ENCODE measurements at regions not wholly inside any gene's neighbourhood (a gene's known extent, or its start where the extent isn't known, plus 50 kb on each side); places are given as distances from the start of the nearest gene placed in this dataset.
"Not testable (repeated sequence)": the region's sequence is repeated elsewhere in the genome, so short reads cannot be mapped to it uniquely, and the experiment has no call there.

DNA sequence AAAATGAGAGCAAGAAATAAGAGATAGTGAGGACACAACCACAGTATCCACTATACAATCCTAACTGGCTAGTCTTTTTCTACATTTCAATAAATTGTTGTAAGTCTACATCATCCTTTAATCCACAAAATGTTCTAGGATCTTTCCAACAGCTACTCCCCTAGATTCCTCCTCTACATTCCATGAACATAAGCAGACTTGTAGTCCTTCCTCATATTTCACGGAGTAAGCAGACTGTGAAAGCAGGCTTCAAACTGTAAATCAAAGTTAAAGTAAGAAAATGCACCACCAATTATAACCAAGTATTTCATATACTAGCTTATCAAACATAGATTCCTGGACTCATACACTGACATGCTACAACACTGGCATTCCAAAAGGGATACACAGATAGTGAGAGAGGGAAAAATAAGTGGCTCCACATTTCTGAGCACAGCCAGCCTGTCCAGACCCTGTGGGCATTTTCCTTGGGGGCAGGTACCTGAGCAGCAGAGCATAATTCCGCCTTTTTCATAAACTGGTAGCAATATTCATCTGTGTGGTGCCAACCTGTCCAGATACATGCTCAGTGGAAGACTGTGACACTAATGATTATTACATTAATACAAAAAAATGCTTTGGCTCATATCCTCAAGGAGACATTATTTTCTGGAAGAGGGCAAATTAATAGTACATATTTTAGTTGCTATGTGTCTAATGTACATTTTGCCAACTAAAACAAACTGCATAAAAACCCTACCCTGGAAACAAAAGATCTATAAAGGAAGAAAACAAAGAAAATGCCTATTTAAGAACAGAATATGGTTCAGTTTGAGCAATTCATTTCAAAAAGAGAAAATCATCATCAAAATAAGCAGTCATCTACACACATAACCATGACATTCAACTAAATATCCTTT lies 113.3 kb upstream of the FSCB start:
- Mint-ChIP-seq H3K27me3 (peaks cover 0 to 14% (median 1%) of the 10 kb centered on the region in 5 donors), H3K27ac (no peak overlapping the region), H3K4me3 (no peak overlapping the region), H3K9me3 (no peaks in the 10 kb centered on the region), H3K4me1 (no peaks in the 10 kb centered on the region), H3K36me3 (no peaks in the 10 kb centered on the region)
- no peak for DNase-seq
- POLR2A ChIA-PET = no interaction called here
- ATAC-seq = no peak

DNA sequence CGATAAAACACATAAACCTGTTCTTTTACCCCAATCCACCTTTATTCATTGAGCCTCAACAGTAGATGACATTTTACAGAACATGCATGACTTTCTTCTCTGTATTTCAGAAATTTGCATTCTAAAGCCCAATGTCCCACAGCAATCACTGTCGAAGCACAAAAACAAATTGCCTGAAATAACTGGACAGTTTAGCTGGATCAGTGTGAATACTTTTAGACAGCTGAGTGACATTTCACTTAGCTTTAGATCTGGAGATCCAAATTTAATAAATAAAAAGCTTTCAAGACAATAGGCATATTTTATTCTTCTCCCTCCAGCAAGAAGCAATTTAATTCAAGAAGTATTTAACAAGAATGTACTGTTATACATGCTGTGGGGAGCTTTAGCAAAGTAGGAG lies 109.1 kb upstream of the FSCB start:
- H3K4me3 Mint-ChIP-seq = no peak overlapping the region
- peaks cover 0 to 14% (median 0%) of the 10 kb centered on the region in 5 donors for H3K27me3 Mint-ChIP-seq
- H3K4me1 Mint-ChIP-seq = no peaks in the 10 kb centered on the region
- no peaks in the 10 kb centered on the region for H3K36me3 Mint-ChIP-seq
- H3K9me3 Mint-ChIP-seq = peaks cover 0 to 2% (median 0%) of the 10 kb centered on the region in 9 donors
- DNase-seq = no peak
- POLR2A ChIA-PET = no interaction called here
- ATAC-seq = no peak
- H3K27ac Mint-ChIP-seq = no peak overlapping the region

DNA sequence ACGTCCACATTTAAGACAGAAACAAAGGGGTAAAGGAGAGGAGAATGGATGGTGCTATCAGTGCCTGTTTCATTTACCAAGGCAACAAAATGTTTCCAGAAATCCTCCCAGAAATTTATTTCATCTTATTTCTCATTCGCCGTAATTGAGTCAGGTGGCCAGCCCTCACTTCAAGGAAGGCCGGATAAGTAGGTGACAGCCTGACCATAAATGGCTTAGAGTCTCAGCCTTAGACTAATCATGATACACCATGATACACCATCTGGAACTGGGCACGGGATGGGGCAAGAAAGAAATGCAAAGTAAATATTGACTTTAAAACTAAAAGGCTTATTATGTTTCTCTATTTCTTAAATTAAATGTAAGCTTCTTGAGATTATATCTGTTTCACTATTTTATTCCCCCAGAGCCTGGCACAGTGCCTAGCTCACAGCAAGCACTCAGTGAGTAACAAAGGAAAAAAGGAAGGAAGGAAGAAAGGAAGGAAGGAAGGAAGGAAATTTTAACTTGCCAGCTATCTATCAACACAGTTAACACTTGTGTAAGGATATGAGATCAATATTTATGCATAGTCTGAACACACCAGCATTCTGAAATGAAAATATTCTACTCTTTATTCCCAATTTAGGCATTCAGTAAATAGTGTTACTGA lies 106.1 kb upstream of the FSCB start:
- Mint-ChIP-seq H3K27me3 (no peaks in the 10 kb centered on the region), H3K4me1 (no peaks in the 10 kb centered on the region), H3K4me3 (no peak overlapping the region), H3K27ac (no peak overlapping the region), H3K36me3 (no peaks in the 10 kb centered on the region), H3K9me3 (peaks cover 0 to 2% (median 0%) of the 10 kb centered on the region in 9 donors)
- DNase-seq (no peak), ATAC-seq (no peak)
- POLR2A ChIA-PET = no interaction called here

DNA sequence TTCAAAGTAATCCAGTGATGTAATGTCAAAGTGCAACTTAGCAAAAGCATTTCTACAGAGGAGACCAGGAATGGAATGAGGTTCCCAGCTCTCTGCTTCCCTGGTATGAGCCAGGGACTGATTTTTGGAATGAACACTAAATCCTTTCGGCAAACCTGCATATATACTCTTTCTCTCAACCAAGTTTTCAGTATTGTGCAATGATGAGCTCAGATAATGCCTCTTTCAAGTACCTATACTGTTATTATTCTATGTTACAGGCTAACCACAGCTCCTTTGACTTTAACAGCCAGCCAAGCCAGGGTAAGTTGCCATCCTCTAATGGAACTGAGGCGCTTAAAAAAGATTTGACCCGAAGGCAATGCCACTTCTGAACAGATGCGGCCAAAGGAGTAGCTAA lies 104.9 kb upstream of the FSCB start:
- H3K36me3 Mint-ChIP-seq = no peaks in the 10 kb centered on the region
- H3K27me3 Mint-ChIP-seq = no peaks in the 10 kb centered on the region
- ATAC-seq (no peak), DNase-seq (no peak)
- no peak overlapping the region for H3K27ac Mint-ChIP-seq
- no peak overlapping the region for H3K4me3 Mint-ChIP-seq
- POLR2A ChIA-PET = no interaction called here
- peaks cover 0 to 6% (median 0%) of the 10 kb centered on the region in 9 donors for H3K9me3 Mint-ChIP-seq
- no peaks in the 10 kb centered on the region for H3K4me1 Mint-ChIP-seq

DNA sequence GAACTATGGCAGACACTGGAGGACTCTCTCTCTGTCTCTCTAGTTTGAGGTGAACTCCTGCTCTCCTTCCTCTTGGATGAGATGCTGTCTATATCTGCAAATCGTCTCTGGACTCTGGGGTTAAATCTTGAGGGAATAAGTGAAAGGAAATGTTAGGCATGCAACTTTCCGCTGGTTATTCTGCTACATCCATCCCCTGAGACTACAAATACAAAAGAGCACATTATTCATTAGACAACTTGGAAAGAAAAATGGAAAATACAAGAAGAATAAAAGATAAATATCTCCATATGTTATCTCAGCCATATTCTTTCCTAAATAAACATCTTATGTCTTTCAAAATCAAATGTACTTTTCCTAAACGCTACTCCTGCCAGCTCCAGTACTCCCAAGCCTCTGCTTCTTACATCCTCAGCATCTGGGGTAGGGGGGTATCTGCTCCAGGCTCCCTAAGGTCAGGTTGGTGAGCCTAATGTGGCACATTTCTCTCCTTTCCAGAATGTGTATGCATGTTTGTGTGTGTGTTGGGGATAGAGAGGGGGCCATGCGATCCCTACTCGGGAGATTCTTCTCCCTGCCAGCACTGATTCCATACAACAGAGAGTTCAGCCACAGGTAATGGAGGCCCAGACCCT lies 102.9 kb upstream of the FSCB start:
- Mint-ChIP-seq H3K36me3 (no peaks in the 10 kb centered on the region), H3K9me3 (peaks cover 0 to 13% (median 0%) of the 10 kb centered on the region in 9 donors), H3K4me3 (no peak overlapping the region), H3K27ac (no peak overlapping the region), H3K4me1 (no peaks in the 10 kb centered on the region), H3K27me3 (peaks cover 0 to 6% (median 0%) of the 10 kb centered on the region in 5 donors)
- DNase-seq (no peak), ATAC-seq (no peak)
- POLR2A ChIA-PET = no interaction called here

DNA sequence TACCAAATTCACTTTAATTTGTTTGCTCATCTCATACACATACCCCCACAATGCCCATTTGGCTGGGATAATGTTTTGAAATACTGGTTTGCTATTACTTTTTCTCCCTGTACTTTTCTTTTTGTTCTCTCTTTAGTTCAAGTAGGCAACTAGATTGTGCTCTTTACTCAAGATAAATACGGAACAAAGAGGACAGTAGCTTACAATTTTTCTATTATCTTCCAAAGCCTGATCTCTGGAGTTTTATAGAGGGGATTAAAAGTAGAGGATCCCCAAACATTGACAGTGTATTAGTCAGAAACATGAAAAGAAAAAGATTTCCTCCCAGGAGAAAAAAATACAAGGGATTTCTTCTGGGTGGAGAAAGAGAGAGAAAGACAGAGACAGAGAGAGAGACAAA lies 102.1 kb upstream of the FSCB start:
- ATAC-seq = no peak
- H3K9me3 Mint-ChIP-seq = peaks cover 0 to 13% (median 0%) of the 10 kb centered on the region in 9 donors
- no peaks in the 10 kb centered on the region for H3K36me3 Mint-ChIP-seq
- no peaks in the 10 kb centered on the region for H3K4me1 Mint-ChIP-seq
- DNase-seq = no peak
- H3K27ac Mint-ChIP-seq = no peak overlapping the region
- H3K4me3 Mint-ChIP-seq = no peak overlapping the region
- POLR2A ChIA-PET = no interaction called here
- H3K27me3 Mint-ChIP-seq = peaks cover 0 to 6% (median 0%) of the 10 kb centered on the region in 5 donors

DNA sequence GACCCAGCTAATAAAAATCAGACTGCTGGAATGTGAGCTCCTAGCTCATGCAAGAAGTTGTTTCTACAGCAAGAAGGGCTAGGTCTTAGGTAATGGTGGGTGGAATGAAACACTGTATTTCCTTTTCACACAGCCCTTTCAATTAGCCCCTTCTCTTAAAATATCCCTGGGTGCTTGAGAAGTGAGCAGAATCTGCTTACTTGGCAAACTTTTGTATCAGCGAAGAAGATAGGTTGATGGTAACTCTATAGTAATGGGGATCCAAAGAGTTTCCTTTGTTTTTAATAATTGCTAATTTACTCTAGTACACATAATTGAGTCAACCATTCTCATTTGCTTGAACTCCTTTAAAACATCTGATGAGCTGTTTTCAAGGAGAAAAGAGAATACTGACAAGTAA lies 100.6 kb upstream of the FSCB start:
- no peak overlapping the region for H3K4me3 Mint-ChIP-seq
- POLR2A ChIA-PET = no interaction called here
- DNase-seq (no peak), ATAC-seq (no peak)
- H3K9me3 Mint-ChIP-seq = peaks cover 0 to 13% (median 0%) of the 10 kb centered on the region in 9 donors
- no peak overlapping the region for H3K27ac Mint-ChIP-seq
- H3K27me3 Mint-ChIP-seq = peaks cover 0 to 6% (median 0%) of the 10 kb centered on the region in 5 donors
- no peaks in the 10 kb centered on the region for H3K4me1 Mint-ChIP-seq
- H3K36me3 Mint-ChIP-seq = no peaks in the 10 kb centered on the region

DNA sequence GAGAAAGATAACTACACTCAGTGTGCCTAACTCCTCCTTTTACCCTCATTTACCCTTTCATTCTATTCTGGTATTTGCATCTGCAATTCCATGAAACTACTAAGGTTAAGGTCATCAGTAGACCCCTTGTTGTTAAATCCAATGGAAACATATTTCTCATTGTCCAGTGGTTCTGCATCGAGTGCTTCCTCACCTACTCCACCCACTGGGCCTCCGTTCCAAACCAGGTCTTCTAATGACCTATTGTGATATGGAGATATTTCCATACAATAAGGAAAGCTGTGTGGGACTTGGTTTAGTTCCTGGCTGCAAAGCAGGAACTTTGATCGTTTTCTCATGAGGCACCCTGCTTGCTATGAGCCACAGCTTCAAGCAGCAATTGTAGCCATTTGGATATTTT lies 99.5 kb upstream of the FSCB start:
- DNase-seq = no peak
- POLR2A ChIA-PET = no interaction called here
- H3K36me3 Mint-ChIP-seq = no peaks in the 10 kb centered on the region

DNA sequence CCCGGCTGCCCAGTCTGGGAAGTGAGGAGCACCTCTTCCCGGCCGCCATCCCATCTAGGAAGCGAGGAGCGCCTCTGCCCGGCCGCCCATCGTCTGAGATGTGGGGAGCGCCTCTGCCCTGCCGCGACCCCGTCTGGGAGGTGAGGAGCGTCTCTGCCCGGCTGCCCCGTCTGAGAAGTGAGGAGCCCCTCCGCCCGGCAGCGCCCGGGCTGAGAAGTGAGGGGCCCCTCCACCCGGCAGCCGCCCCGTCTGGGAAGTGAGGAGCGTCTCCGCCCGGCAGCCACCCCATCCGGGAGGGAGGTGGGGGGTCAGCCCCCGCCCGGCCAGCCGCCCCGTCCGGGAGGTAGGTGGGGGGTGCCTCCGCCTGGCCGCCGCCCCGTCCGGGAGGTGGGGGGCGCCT lies 94.2 kb upstream of the FSCB start:
- H3K4me1 Mint-ChIP-seq, DNase-seq, H3K27me3 Mint-ChIP-seq, POLR2A ChIA-PET, ATAC-seq, H3K36me3 Mint-ChIP-seq, H3K27ac Mint-ChIP-seq, H3K4me3 Mint-ChIP-seq: not testable (repeated sequence)
- peaks cover 0 to 11% (median 4%) of the 10 kb centered on the region in 9 donors for H3K9me3 Mint-ChIP-seq

More for the DNA sequence above, 99.5 kb upstream of the FSCB start:
- Mint-ChIP-seq H3K27me3 (peaks cover 0 to 6% (median 0%) of the 10 kb centered on the region in 5 donors), H3K9me3 (peaks cover 0 to 13% (median 1%) of the 10 kb centered on the region in 9 donors), H3K4me3 (no peak overlapping the region), H3K27ac (no peak overlapping the region), H3K4me1 (no peaks in the 10 kb centered on the region)
- no peak for ATAC-seq

DNA sequence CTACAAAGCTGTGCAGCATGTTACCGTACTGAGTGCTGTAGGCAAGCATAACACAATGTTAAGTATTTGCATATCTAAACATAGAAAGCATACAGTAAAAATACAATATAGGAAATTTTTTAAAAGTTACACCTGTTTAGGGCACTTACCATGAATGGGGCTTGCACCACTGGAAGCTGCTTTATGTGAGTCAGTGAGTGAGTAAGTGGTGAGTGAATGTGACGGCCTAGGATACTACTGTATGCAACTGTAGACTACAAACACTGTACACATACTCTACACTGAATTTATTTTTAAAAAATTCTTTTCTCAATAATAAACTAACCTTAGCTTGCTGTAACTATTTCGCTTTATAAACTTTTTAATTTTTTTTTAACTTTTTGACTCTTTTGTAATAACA lies 82.1 kb upstream of the FSCB start:
- no peaks in the 10 kb centered on the region for H3K4me1 Mint-ChIP-seq
- ATAC-seq = no peak

DNA sequence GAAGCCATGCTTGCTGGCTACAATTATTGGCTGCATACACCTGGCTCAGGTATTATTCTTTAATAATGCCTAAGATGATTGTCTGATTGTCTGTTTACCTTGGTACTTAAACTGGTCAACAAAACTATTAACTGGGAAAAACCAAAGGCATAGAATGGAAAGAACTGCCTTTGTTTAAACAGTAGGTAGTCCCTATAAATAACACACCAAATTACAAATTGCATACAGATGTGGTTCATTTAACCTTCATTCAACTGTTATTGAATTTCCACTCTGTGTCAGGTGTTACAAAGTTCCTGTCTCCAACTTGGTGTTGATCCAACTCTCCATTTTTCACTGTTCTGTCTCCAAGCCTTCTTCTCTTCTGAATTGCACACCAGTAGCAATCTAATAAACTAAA lies 79.8 kb upstream of the FSCB start:
- ATAC-seq = no peak
- Mint-ChIP-seq H3K27ac (no peak overlapping the region), H3K4me1 (no peaks in the 10 kb centered on the region), H3K4me3 (no peak overlapping the region), H3K9me3 (peaks cover 0 to 24% (median 14%) of the 10 kb centered on the region in 9 donors), H3K27me3 (peaks cover 0 to 1% (median 0%) of the 10 kb centered on the region in 5 donors), H3K36me3 (no peaks in the 10 kb centered on the region)
- no peak for DNase-seq
- POLR2A ChIA-PET = no interaction called here

More for the DNA sequence above, 82.1 kb upstream of the FSCB start:
- POLR2A ChIA-PET = no interaction called here
- H3K36me3 Mint-ChIP-seq = no peaks in the 10 kb centered on the region
- peaks cover 0 to 1% (median 0%) of the 10 kb centered on the region in 5 donors for H3K27me3 Mint-ChIP-seq
- DNase-seq = no peak
- no peak overlapping the region for H3K4me3 Mint-ChIP-seq
- no peak overlapping the region for H3K27ac Mint-ChIP-seq
- peaks cover 0 to 10% (median 2%) of the 10 kb centered on the region in 9 donors for H3K9me3 Mint-ChIP-seq

DNA sequence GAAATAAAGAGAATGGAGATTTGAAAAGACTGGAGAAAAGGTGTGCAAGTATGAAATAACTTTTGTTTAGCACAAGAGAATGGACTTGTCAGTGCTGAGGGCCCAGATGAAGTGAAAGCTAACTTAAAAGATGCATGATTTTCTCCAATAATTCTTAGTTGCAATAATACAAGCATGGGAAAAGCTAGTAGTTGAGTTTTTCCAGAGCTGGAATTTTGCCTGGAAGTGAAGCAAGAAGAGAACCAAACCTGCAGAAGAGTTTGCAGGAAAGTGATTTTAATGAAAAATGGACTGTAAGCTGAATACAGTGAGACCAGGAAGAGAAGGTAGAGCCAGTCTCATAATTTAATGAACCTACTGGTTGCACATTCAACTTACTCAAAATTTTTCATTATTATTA lies 69.3 kb upstream of the FSCB start:
- Mint-ChIP-seq H3K27ac (no peak overlapping the region), H3K4me1 (no peaks in the 10 kb centered on the region), H3K36me3 (peaks cover 0 to 7% (median 0%) of the 10 kb centered on the region in 3 donors), H3K4me3 (no peak overlapping the region), H3K27me3 (peaks cover 0 to 3% (median 0%) of the 10 kb centered on the region in 5 donors), H3K9me3 (peaks cover 0 to 36% (median 11%) of the 10 kb centered on the region in 9 donors)
- POLR2A ChIA-PET = no interaction called here
- DNase-seq = no peak
- ATAC-seq = no peak

DNA sequence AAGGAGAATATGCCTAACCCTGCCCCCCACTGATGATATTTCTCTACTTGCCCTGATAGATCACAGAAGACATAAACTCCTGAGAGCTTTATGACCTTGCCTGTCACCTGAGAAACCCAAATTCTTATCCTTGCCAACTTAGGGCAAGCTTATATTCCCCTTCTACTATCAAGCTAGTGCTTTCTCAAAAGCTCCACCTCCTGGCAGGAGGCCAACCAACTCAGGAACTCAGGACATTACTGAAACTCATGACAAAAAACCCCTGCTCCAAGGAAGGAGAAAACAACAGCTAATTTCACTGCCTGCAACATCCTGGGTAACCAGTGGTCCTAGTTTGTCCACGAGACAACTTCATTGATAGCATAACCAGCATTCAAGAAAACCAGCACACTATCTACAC lies 60.9 kb upstream of the FSCB start:
- POLR2A ChIA-PET = no interaction called here

More for the DNA sequence above, 60.9 kb upstream of the FSCB start:
- Mint-ChIP-seq H3K27me3 (peaks cover 0 to 3% (median 0%) of the 10 kb centered on the region in 5 donors), H3K27ac (no peak overlapping the region), H3K4me1 (no peaks in the 10 kb centered on the region), H3K9me3 (peaks cover 0 to 33% (median 15%) of the 10 kb centered on the region in 9 donors), H3K36me3 (peaks cover 0 to 7% (median 0%) of the 10 kb centered on the region in 3 donors), H3K4me3 (no peak overlapping the region)
- no peak for ATAC-seq
- no peak for DNase-seq
